GM23338 (cell line): ENCODE measurements at regions not wholly inside any gene's neighbourhood (a gene's known extent, or its start where the extent isn't known, plus 50 kb on each side); places are given as distances from the start of the nearest gene placed in this dataset.

Experiments used
- ATAC-seq: fragments of 200-7000 bp; cut with Tn5 transposase; 3 replicates; pipeline ENCODE4 v1.9.1; 2020
- DNase-seq: peaks from one replicate; pipeline ENCODE4 v3.0.0-alpha.2; 2015; ENCODE audit warnings: low spot score
- H2AFZ ChIP-seq: fragments of 200-600 bp; sonication (generic); 2 replicates; pipeline ENCODE4 v1.8.0; 2016; ENCODE audit warnings: antibody characterized with exemption, mild to moderate bottlenecking, moderate library complexity
- H3F3A ChIP-seq: fragments of 200-600 bp; sonication (generic); replicated peaks from 2 replicates; pipeline ENCODE4 v1.8.0; 2017; ENCODE audit warnings: antibody characterized with exemption, mixed run types, low read depth
- H3K27ac ChIP-seq: fragments of 200-600 bp; sonication (generic); 2 replicates; pipeline ENCODE4 v1.6.1; 2016; ENCODE audit warnings: low read depth
- H3K27me3 ChIP-seq: fragments of 200-600 bp; sonication (generic); 2 replicates; pipeline ENCODE4 v1.8.0; 2016; ENCODE audit warnings: mild to moderate bottlenecking, mixed run types, moderate library complexity; ENCODE audit not compliant: insufficient read depth
- H3K36me3 ChIP-seq: fragments of 200-600 bp; sonication (generic); 2 replicates; pipeline ENCODE4 v1.8.0; 2016; ENCODE audit warnings: mild to moderate bottlenecking; ENCODE audit not compliant: insufficient read depth
- H3K4me1 ChIP-seq: fragments of 200-600 bp; sonication (generic); 2 replicates; pipeline ENCODE4 v1.8.0; 2016; ENCODE audit warnings: mild to moderate bottlenecking, moderate library complexity; ENCODE audit not compliant: insufficient read depth
- H3K4me2 ChIP-seq: fragments of 200-600 bp; sonication (generic); 2 replicates; pipeline ENCODE4 v1.7.1; 2017; ENCODE audit warnings: mixed run types
- H3K4me3 ChIP-seq: fragments of 200-600 bp; sonication (generic); 2 replicates; pipeline ENCODE4 v1.6.1; 2016; ENCODE audit warnings: mixed run types
- H3K79me2 ChIP-seq: fragments of 200-600 bp; sonication (generic); replicated peaks from 2 replicates; pipeline ENCODE4 v1.8.0; 2017; ENCODE audit warnings: mild to moderate bottlenecking; ENCODE audit not compliant: insufficient read depth
- H3K9me2 ChIP-seq: fragments of 200-600 bp; sonication (generic); 2 replicates; pipeline ENCODE4 v1.8.0; 2017; ENCODE audit not compliant: insufficient read depth
- H4K20me1 ChIP-seq: fragments of 200-600 bp; sonication (generic); replicated peaks from 2 replicates; pipeline ENCODE4 v1.8.0; 2017; ENCODE audit warnings: mild to moderate bottlenecking; ENCODE audit not compliant: insufficient read depth
- H3K27ac Mint-ChIP-seq: 2 replicates; pipeline ENCODE4 v1.8.0; 2020; ENCODE audit warnings: inconsistent platforms, mild to moderate bottlenecking, moderate library complexity, mixed read lengths
- H3K27me3 Mint-ChIP-seq: 3 replicates; pipeline ENCODE4 v1.8.0; 2022; ENCODE audit warnings: low read depth, mild to moderate bottlenecking, moderate library complexity, mixed read lengths, inconsistent platforms; ENCODE audit not compliant: insufficient read depth, poor library complexity
- H3K36me3 Mint-ChIP-seq: 3 replicates; pipeline ENCODE4 v1.8.0; 2021; ENCODE audit warnings: low read depth, mild to moderate bottlenecking, inconsistent platforms, moderate library complexity, mixed read lengths
- H3K4me1 Mint-ChIP-seq: 3 replicates; pipeline ENCODE4 v1.8.0; 2020; ENCODE audit warnings: mild to moderate bottlenecking, inconsistent platforms, mixed read lengths
- H3K4me3 Mint-ChIP-seq: 3 replicates; pipeline ENCODE4 v1.8.0; 2021; ENCODE audit warnings: moderate library complexity, mild to moderate bottlenecking, inconsistent platforms, mixed read lengths
- H3K9me3 Mint-ChIP-seq: 3 replicates; pipeline ENCODE4 v1.8.0; 2020; ENCODE audit warnings: moderate library complexity, mild to moderate bottlenecking, inconsistent platforms, mixed read lengths
- CREB1 ChIP-seq: fragments of 250-450 bp; sonication (Bioruptor Pico); IDR thresholded peaks from 2 replicates; pipeline ENCODE4 v1.5.0; 2020; ENCODE audit warnings: low read depth, mild to moderate bottlenecking, moderate library complexity
- EZH2 ChIP-seq: fragments of 200-600 bp; sonication (generic); IDR thresholded peaks from one replicate; pipeline ENCODE4 v1.8.0; 2017; ENCODE audit warnings: antibody characterized with exemption, mild to moderate bottlenecking, low read depth; ENCODE audit not compliant: unreplicated experiment
- EZH2phosphoT487 ChIP-seq: fragments of 200-600 bp; sonication (generic); IDR thresholded peaks from one replicate; pipeline ENCODE4 v1.8.1; 2018; ENCODE audit warnings: antibody characterized with exemption; ENCODE audit not compliant: unreplicated experiment
- JUNB ChIP-seq: IDR thresholded peaks from one replicate; pipeline ENCODE4 v1.6.1; 2016; ENCODE audit warnings: antibody characterized with exemption; ENCODE audit not compliant: unreplicated experiment
- NANOG ChIP-seq: IDR thresholded peaks from 2 replicates; pipeline ENCODE4 v1.6.1; 2016; ENCODE audit warnings: antibody characterized with exemption, borderline replicate concordance
- POLR2AphosphoS5 ChIP-seq: IDR thresholded peaks from 2 replicates; pipeline ENCODE4 v1.6.1; 2016; ENCODE audit warnings: antibody characterized with exemption, low read depth
- STAT1 ChIP-seq: IDR thresholded peaks from one replicate; pipeline ENCODE4 v1.6.1; 2016; ENCODE audit warnings: antibody characterized with exemption; ENCODE audit not compliant: unreplicated experiment
- ZNF331 ChIP-seq: fragments of 250-450 bp; sonication (Bioruptor Pico); IDR thresholded peaks from 2 replicates; pipeline ENCODE4 v1.5.0; 2020; ENCODE audit warnings: low read depth, mild to moderate bottlenecking, moderate library complexity
- TF ChIP-seq, protein P1 (sequence below): IDR thresholded peaks from 2 replicates; pipeline ENCODE4 v1.6.1; 2016; ENCODE audit warnings: antibody characterized with exemption
- TF ChIP-seq, protein P2 (sequence below), 2 experiments: fragments of 200-600 bp in 1 of 2; sonication (generic) in 1 of 2; conservative IDR thresholded peaks; 2 replicates each; pipeline versions ENCODE4 v1.5.1 to v1.6.1; 2016 to 2017; ENCODE audit warnings: antibody characterized with exemption in 2 of 2, low read depth in 2 of 2, mild to moderate bottlenecking in 2 of 2, moderate library complexity in 1 of 2

DNA sequence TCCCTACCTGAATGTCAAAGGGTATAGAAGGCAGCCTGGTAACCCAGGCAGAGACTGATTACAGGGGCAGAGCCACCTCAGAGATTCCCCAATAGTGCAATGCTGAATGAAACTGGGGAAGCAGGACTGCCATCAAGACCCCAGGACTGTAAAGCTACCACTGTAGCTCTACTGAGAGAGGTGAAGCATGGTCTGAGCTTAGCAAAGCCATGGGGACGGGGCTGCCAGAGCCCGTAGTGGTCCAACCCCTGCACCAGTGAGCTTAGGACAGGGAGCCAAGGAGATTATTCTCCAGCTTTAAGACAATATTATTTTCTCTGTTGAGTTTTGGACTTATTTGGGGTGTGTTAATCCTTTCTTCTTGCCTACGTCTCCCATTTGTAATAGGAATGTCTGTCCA lies 679.3 kb upstream of the GRAMD2B start (continued):
- TF ChIP-seq, protein P1, sequence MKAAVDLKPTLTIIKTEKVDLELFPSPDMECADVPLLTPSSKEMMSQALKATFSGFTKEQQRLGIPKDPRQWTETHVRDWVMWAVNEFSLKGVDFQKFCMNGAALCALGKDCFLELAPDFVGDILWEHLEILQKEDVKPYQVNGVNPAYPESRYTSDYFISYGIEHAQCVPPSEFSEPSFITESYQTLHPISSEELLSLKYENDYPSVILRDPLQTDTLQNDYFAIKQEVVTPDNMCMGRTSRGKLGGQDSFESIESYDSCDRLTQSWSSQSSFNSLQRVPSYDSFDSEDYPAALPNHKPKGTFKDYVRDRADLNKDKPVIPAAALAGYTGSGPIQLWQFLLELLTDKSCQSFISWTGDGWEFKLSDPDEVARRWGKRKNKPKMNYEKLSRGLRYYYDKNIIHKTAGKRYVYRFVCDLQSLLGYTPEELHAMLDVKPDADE, result no peak
- TF ChIP-seq STAT1 (no peak), JUNB (no peak)
- TF ChIP-seq, protein P2, sequence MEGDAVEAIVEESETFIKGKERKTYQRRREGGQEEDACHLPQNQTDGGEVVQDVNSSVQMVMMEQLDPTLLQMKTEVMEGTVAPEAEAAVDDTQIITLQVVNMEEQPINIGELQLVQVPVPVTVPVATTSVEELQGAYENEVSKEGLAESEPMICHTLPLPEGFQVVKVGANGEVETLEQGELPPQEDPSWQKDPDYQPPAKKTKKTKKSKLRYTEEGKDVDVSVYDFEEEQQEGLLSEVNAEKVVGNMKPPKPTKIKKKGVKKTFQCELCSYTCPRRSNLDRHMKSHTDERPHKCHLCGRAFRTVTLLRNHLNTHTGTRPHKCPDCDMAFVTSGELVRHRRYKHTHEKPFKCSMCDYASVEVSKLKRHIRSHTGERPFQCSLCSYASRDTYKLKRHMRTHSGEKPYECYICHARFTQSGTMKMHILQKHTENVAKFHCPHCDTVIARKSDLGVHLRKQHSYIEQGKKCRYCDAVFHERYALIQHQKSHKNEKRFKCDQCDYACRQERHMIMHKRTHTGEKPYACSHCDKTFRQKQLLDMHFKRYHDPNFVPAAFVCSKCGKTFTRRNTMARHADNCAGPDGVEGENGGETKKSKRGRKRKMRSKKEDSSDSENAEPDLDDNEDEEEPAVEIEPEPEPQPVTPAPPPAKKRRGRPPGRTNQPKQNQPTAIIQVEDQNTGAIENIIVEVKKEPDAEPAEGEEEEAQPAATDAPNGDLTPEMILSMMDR (conservative IDR thresholded peaks at IDR 0.05; ENCODE audit: low read depth in 2 of 2), result no peak

DNA sequence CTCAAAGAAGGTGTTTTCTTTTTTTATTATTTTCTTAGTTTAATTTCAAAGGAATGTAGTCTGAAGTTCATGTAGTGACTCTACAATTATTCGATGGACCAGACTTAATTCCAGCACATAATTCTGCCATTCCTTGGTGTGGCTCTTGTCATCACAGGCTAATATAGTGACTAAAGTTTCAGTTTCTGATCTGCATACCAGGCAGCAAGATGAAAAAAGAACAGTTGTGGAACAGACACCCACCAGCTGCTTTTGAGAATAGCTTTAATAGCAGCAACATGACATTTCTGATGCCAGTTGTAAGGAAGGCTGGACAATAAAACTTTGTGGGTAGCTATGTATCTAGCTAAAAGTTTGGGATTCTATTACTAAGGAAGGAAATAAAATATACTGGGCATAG lies 676.3 kb upstream of the GRAMD2B start:
- Histone ChIP-seq H3K4me2 (no peak overlapping the region), H3K27me3 (no peaks in the 10 kb centered on the region), H3F3A (no peaks in the 10 kb centered on the region), H3K4me3 (no peak overlapping the region), H4K20me1 (no peaks in the 10 kb centered on the region), H3K79me2 (no peaks in the 10 kb centered on the region), H3K4me1 (no peaks in the 10 kb centered on the region), H3K9me2 (0 out of 2 replicates have a peak, but pooled peaks cover 3% of the 10 kb centered on the region), H3K36me3 (no peaks in the 10 kb centered on the region), H3K27ac (no peak overlapping the region), H2AFZ (no peak overlapping the region)
- Mint-ChIP-seq H3K4me3 (no peak overlapping the region), H3K27me3 (no peaks in the 10 kb centered on the region), H3K36me3 (peaks cover 7% of the 10 kb centered on the region; the same call in 2 of the 3 replicates), H3K27ac (no peak overlapping the region), H3K4me1 (no peaks in the 10 kb centered on the region), H3K9me3 (peaks cover 8% of the 10 kb centered on the region; the same call in 1 of the 3 replicates)
- DNase-seq, result no peak
- TF ChIP-seq, protein P2 (conservative IDR thresholded peaks at IDR 0.05; ENCODE audit: low read depth in 2 of 2), result no peak
- TF ChIP-seq POLR2AphosphoS5 (no peak), EZH2phosphoT487 (no peak)
- no peak for ATAC-seq

DNA sequence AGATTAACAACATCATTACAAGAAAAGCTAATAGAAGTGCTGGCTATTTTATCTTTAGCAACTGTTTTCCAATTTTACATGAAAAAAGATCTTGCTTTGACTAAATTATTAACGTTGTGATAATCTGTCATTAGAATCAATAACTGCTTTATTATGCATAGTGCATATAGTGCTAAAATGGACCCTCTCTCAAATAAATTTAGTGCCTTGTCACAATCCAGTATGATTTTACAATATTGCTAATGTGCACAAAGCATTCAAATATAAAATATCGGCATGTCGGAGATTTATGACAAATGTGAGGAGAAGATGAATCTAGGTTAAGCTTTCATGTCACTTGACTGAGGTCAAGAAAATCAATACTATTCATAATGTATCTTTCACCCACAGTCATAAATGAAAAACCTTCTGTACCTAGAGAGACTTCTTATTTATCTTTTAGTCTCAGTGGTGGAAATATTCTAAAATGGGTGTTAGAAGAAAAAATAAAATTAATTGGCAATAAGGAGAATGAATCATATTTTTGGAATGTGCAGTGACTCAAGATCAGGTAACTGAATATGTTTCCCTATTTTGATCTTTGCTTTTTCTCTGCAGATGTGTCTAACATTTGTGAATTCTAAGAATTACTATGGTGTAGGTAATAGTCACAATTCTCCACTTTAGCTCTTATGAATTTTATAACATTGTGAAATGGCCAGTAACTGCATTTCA lies 672.9 kb upstream of the GRAMD2B start:
- H3K27ac Mint-ChIP-seq, result no peak overlapping the region
- H2AFZ ChIP-seq, result no peak overlapping the region
- H3K9me2 ChIP-seq, result no peaks in the 10 kb centered on the region
- DNase-seq (no peak), ATAC-seq (no peak)
- H3K4me2 ChIP-seq, result no peak overlapping the region
- H3K4me3 Mint-ChIP-seq, result no peak overlapping the region
- H3F3A ChIP-seq, result no peaks in the 10 kb centered on the region
- no peaks in the 10 kb centered on the region for H3K4me1 Mint-ChIP-seq
- no peaks in the 10 kb centered on the region for H3K27me3 Mint-ChIP-seq
- H3K27me3 ChIP-seq, result no peaks in the 10 kb centered on the region
- H4K20me1 ChIP-seq, result no peaks in the 10 kb centered on the region
- H3K79me2 ChIP-seq, result no peaks in the 10 kb centered on the region
- H3K4me1 ChIP-seq, result no peaks in the 10 kb centered on the region
- no peaks in the 10 kb centered on the region for H3K36me3 ChIP-seq
- no peaks in the 10 kb centered on the region for H3K9me3 Mint-ChIP-seq
- no peaks in the 10 kb centered on the region for H3K36me3 Mint-ChIP-seq
- no peak overlapping the region for H3K27ac ChIP-seq
- H3K4me3 ChIP-seq, result no peak overlapping the region
- TF ChIP-seq ZNF331 (CRISPR knock-in tag), result no peak
- no peak for TF ChIP-seq EZH2
- TF ChIP-seq STAT1, result no peak
- no peak for TF ChIP-seq CREB1 (CRISPR knock-in tag)
- TF ChIP-seq, protein P2 (conservative IDR thresholded peaks at IDR 0.05; ENCODE audit: low read depth in 2 of 2), result no peak
- no peak for TF ChIP-seq JUNB
- TF ChIP-seq NANOG, result no peak
